Gastroesophageal sphincter (tissue), 2 donors: ENCODE measurements at regions not wholly inside any gene's neighbourhood (a gene's known extent, or its start where the extent isn't known, plus 50 kb on each side); places are given as distances from the start of the nearest gene placed in this dataset.

Experiments
- EP300 ChIP-seq: sonication (generic); formaldehyde crosslinking; IDR thresholded peaks from one replicate; pipeline ENCODE4 v1.6.1; 2017; ENCODE audit warnings: antibody characterized with exemption, mild to moderate bottlenecking
- POLR2AphosphoS5 ChIP-seq: sonication (generic); formaldehyde crosslinking; IDR thresholded peaks from one replicate; pipeline ENCODE4 v1.6.1; 2017; ENCODE audit warnings: antibody characterized with exemption

DNA sequence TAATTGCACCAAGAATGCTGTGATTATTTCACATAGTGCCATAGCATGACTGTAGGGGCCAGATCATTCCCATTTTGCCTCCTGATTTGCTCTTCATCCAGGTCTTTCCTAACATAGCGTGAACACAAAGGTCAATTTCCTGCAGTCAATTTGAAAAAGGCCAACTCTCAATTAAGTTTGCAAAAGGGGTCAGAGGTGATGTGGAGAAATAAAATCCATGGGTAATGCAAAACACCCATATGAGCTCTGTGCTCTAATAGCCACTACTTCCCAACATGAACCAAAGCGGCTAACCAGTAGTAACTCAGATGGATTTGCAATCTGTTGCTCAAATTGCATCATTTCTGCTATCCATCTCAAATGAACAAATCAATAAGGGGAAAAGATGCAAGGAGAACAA is 275.5 kb upstream of the SOX9 start:
- TF ChIP-seq POLR2AphosphoS5 (no peak), EP300 (no peak)
